ENCODE measurements at regions not wholly inside any gene's neighbourhood (a gene's known extent, or its start where the extent isn't known, plus 50 kb on each side); places are given as distances from the start of the nearest gene placed in this dataset.
"Not testable (repeated sequence)": the region's sequence is repeated elsewhere in the genome, so short reads cannot be mapped to it uniquely, and the experiment has no call there.

DNA sequence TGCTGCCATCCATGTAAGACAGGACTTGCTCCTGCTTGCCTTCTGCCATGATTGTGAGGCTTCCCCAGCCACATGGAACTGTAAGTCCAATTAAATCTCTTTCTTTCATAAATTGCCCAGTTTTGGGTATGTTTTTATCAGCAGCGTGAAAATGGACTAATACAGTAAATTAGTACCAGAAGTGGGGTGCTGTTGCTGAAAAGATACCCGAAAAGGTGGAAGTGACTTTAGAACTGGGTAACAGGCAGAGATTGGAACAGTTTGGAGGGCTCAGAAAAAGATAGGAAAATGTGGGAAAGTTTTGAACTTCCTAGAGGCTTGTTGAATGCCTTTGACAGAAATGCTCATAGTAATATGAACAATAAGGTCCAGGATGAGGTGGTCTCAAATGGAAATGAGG, 253.3 kb downstream of the YTHDC2 start:
- not testable (repeated sequence) for TF ChIP-seq POLR2A (IDR thresholded peaks at IDR 0.05)
- TF ChIP-seq, protein P1, sequence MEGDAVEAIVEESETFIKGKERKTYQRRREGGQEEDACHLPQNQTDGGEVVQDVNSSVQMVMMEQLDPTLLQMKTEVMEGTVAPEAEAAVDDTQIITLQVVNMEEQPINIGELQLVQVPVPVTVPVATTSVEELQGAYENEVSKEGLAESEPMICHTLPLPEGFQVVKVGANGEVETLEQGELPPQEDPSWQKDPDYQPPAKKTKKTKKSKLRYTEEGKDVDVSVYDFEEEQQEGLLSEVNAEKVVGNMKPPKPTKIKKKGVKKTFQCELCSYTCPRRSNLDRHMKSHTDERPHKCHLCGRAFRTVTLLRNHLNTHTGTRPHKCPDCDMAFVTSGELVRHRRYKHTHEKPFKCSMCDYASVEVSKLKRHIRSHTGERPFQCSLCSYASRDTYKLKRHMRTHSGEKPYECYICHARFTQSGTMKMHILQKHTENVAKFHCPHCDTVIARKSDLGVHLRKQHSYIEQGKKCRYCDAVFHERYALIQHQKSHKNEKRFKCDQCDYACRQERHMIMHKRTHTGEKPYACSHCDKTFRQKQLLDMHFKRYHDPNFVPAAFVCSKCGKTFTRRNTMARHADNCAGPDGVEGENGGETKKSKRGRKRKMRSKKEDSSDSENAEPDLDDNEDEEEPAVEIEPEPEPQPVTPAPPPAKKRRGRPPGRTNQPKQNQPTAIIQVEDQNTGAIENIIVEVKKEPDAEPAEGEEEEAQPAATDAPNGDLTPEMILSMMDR (IDR thresholded peaks at IDR 0.05), result not testable (repeated sequence)

Measured in breast epithelium (tissue), 3 donors.